SKM-1 treated with dmso at 0.1 percent for 144 hours (cell line): ENCODE measurements at regions not wholly inside any gene's neighbourhood (a gene's known extent, or its start where the extent isn't known, plus 50 kb on each side); places are given as distances from the start of the nearest gene placed in this dataset.
"Not testable (repeated sequence)": the region's sequence is repeated elsewhere in the genome, so short reads cannot be mapped to it uniquely, and the experiment has no call there.

Source experiments
- DNase-seq: peaks from one replicate; lab custom pipeline; 2025; ENCODE audit not compliant: unreplicated experiment; lab: John Stamatoyannopoulos, UW

DNA sequence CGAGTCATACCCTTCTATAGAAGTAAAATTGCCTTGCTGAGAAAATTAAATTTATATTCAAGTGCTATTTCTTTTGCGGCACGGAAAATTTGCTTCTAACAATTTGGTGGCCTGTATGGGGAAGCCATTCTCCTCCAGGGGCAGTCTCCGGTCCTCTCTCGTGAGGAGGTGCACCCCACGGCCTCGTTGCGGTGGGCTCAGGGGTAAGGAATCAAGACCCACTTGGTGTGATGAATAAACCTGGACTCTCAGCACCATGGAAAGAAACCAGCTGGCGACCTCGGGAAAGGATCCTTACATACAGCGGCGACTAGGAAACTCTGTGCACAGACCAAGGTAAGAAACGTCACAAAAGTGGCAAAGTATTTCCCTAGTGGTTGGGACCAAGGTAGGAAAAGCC lies 252.9 kb downstream of the DPY19L2 start:
- no peak for DNase-seq

DNA sequence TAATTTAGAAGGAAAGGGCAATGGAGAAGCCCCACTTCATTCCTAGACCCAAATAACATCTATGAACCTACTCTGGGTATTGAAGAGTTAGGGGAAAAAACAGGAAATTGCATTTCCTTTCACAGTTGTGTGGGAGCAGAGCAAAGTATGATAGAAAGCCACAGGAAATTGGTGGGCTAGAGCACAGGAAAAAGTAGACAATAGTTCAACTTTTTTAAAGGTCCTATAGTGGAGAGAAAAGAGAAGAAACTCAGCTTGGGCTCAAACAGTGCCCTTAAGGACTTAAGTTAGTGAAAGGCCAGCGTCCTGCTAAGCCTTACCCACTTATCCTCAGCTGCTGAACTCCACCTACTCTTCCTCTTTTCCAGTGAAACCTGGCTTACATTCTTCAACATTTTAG lies 258.1 kb downstream of the DPY19L2 start:
- peak; percentile 45 for DNase-seq

DNA sequence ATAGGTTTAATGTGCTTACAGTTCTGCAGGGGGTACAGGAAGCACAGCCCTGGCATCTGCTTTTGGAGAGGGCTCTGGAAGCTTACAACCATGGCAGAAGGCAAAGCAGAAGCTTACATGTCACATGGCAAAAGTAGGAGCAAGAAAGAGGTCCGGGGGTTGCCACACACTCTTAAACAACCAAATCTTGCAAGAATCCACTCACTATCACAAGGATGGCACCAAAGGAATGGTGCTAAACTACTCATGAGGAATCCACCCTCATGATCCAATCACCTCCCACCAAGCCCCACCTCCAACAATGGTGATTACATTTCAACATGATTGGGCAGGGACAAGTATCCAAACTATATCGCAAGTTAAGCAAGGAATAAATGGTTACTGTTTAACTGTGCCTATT lies 255.8 kb upstream of the AVPR1A start:
- no peak for DNase-seq

DNA sequence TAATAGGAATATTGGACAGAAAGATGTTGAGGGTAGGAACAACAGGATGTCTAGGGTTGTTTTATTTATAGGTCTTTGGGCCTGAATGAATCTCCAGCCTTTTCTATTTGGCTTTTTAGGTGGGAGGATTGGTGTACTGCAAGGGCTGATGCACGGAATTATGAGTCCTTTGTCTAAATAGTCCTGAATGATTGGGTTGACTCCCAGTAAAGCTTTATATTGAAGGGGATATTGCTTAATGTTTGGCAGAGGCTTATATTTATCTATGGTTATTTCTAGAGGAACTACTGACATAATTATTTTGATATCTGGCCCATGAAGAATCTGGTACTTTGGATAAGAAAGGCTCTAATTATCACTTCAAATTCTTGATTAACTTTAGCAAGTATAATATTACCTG lies 253.6 kb upstream of the AVPR1A start:
- no peak for DNase-seq

DNA sequence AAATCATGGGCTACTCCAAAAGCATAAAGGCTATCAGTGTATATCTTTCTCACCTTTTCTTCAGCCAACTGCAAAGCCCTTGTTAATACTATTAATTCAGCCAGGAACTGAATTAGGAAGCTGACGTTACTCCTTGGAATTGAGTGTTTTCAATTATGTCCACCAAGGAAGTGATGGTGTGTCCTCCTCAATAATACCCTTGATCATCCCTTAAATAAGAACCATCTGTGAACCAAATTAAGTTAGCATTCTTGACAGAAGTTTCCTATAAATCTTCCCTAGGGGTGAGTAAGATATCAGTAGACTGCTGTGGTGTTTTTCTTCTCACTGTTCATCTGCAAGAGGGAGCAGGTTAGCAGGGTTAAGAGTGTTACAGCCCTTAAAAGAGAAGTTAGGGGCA lies 252.3 kb upstream of the AVPR1A start:
- DNase-seq, result no peak

DNA sequence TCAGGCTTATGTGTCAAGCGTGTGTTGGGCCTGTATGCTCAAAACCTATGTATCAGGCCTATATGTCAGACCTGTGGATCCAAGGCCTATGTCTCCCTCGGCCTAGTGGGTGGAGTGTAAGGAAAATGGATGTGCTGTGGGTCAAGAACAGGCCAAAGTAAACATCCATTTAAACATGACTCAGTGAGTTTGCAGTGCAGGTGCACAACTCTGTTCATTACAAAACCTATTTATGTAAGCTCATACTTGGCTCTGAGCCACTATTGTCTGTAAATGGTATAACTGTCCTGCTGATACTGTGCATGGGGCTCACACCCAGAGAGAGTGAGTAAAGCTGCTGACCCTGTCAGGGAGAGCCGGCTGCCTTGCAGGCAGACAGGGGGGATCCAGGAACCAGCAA lies 249.7 kb upstream of the AVPR1A start:
- no peak for DNase-seq

DNA sequence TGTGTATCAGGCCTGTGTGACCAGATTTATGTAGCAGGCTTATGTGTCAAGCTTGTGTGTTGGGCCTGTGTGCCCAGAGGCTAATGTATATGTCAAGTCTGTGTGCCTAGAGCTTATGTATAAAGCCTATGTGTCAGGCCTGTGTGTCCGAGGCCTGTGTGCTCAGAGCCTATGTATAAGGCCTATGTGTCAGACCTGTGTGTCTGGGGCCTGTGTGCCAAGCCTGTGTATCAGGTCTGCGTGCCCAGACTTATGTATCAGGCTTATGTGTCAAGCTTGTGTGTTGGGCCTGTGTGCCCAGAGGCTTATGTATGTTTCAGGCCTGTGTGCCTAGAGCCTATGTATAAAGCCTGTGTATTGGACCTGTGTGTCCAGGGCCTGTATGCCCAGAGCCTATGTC lies 249.3 kb upstream of the AVPR1A start:
- no peak for DNase-seq

DNA sequence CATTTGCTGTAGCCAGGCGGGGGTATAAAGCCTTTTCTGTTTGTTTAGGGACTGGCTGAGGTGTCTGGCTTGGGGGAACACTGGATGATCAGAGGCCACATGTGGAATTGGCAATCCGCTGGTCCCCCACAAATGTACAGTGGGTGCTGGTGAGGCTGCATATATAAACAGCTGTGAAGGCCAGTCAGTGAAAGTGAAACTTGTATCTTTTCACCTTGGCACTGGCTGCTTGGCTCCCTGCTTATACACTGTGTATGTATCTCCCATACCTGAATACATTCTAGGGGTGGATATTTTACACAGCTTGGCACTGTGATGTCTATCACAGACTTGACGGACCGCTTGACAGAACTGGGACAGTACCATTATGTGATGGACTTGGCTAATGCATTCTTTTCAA lies 246.8 kb upstream of the AVPR1A start:
- no peak for DNase-seq

DNA sequence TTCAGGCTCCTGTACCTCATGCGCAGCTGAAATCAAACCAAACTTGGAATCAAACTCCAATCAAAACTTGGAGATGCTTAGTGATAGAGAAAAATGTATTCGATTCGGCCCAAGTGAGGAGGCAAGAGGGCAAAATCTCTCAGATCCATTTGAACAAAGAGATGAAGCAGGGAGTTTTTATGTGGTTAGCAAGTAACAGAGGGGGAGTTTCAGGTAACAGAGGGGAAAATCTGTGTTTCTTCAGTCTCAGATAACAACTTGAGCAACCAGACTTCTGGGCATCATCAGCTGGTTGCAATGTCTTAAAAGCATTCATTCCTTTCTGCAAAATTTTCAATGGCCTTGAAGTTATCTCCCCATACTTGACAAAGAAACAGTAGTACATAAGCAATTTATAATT lies 245.1 kb upstream of the AVPR1A start:
- no peak for DNase-seq

DNA sequence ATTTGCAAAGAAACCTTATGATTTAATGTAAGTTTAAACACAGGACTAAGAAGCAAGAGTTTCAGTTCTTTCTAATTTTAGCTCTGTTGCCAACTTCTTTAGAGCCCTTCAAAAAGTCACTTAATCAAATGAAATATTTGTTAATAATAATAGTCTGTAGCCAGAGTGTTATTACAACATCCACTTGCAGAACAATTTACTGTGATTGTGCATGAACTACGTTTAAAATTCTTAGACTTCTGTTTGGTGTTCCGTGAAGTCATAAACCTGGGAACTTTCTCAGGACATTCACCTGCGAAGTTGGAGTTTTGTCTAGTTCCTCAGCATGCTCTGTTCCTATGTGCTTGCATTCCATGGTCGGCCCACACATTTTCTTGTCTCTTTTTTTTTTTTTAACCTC lies 244.0 kb upstream of the AVPR1A start:
- DNase-seq, result no peak

DNA sequence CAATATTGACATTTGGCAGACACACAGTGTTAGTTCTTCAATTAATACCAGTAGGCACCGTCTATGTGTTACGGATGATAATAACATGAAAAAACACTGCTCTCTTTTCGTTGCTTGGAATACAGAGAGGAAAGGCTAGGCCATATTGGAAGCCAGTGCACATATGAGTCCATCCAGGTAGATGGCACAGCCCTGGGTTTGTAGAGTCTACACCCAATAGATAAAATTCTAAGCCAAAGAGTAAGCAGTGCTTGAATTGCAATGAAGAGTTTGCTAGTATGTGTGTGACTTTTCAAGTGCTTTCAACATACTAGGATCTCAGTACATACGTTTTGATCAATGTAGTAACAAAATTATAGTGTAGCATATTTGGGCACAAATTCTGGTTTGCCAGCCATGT lies 243.3 kb upstream of the AVPR1A start:
- no peak for DNase-seq

DNA sequence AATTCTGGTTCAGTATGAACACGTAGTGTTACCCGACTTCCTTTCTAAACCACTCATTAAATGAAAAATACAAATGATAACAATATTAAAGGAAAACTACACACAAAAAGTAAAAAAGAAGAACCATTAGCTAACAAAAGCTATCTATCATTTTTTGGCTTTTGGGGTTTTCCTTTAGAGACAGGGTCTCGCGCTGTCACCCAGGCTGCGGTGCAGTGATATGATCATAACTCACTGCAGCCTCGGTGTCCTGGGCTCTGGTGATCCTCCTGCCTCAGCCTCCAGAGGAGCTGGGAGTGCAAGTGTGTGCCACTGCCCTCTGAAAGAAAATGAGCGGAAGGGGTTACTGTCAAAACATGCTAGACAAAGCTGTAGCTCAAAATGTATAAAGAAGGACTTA lies 238.2 kb upstream of the AVPR1A start:
- no peak for DNase-seq

DNA sequence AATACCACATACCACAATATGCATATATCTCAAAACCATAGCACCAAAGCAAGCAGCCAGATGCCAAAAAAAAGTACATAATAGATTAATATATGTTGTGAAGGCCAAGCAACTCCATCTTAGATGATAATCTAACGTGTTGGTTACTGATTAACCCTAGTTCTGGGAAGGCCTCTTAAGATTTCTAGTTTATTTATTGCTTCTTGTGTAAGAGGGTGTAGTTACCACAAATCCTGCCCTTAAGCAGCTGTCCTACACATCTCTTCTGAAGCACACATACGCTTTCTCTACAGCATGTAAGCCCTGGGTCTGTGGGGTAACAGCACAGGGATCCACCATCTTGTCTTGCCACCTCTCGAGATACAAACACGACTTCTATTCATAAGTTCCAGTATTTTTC lies 236.8 kb upstream of the AVPR1A start:
- DNase-seq, result no peak

DNA sequence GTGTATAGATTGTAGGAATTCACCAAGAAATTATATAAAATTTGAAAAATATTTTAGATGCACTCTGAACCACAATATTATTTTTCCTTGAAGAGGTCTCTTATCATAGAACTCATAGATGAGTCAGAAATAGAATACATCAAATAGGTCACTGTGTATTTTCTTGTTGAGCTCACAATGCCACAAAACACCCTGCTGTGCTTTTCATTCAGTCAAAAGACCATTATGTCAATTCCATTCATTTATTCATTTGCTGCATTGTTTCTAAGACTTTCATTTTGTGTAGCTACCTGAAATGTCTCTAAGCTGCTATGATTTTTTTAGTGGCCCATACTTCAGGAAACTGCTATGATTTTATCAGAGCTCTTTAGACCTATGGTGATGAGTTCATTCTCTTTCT lies 231.9 kb upstream of the AVPR1A start:
- DNase-seq, result no peak

DNA sequence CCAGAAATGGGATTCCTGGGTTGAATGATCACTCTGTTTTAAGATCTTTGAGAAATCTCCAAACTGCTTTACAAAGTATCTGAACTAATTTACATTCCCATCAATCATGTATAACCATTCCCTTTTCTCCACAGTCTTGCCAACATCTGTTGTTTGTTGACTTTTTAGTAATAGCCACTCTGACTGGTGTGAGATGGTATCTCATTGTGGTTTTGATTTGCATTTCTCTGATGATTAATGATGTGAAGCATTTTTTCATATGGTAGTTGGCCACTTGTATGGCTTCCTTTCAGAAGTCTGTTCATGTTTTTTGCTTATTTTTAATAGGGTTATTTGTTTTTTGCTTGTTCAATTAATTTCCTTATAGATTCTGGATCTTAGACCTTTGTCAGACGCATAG lies 211.8 kb upstream of the AVPR1A start:
- no peak for DNase-seq

DNA sequence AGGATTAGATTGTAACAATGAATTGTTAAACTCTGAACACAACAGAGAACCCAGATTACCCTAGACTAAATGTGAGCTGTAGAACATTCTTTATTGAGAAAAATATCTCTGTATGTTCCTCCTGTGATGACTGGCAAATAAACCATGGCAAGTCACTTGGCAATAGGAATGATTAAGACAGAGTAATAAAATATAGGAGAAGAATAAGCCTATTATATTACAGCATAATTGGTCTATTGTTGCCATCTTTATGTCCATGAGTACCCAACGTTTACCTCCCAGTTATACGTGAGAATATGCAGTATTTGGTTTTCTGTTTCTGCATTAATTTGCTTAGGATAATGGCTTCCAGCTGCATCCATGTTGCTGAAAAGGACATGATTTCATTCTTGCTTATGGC lies 211.2 kb upstream of the AVPR1A start:
- no peak for DNase-seq

DNA sequence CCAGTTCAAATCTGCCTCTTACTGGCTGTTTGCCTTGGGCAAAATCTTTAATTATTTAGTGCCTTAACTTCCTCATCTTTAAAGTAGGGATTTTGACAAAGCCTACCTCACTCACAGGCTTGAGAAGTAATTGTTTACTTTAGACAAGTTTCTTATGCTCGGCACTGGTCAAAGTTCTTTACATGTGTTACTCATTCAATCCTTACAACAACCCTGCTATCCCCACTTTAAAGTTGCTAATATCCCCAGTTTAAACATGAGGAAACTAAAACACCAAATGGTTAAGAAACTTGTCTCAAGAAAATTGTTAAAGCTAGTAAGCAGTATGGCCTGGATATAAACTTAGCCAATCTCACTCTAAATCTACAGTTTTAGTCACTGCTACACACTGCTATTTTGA lies 204.0 kb upstream of the AVPR1A start:
- DNase-seq, result no peak

DNA sequence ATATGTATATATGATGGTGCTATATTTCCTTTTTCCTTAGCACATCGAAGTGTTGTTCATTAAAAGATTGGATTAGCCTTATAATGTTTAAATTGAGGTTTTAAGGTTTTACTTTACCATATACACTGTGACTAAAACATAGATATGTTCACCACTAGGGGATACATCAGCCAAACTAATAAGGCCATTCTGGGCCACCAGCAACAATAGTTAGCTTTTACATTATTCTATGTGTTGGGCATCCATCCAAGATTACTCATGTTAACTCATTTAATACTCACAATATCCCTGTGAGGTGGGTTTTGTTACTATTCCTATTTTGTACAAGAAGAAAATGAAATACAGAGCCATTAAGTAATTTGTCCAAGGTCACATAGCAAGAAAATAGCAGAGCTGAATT lies 202.6 kb upstream of the AVPR1A start:
- no peak for DNase-seq

DNA sequence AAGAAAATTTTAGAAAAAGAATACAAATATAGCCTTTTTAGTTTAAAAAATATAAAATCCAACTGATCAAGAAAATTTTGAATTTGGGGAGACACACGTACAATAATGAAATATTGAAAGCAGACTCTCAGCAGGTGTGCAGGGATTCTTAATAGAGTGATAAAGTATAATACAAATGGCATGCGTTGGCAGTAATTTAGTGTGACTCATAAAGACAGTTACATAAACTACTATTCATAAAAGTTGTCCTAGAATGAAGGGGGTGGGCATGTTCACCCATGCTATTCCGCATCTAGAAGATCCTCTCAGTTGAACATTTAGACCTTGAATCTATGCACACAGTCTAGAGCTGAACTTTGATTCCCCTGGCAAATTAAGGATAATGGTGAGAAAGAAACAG lies 200.4 kb upstream of the AVPR1A start:
- DNase-seq, result no peak

DNA sequence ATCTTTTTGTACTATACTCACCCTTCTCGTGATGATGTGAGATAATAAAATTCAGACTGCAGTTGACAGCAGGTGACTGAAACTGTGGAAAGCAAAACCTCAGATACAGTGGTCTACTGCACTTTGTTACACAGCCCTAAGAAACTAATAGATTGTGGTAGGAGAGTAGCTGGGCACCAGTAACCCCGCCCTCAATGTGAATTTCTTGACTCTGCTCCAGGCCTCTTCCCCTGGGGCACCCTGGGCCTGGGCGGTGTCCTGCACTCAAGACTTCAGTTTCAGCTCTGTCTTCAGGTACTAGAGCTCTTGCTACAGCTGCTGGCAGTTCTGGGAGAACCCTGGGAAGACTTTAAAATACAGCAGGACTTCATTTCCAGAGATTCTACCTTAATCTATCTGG lies 197.6 kb upstream of the AVPR1A start:
- no peak for DNase-seq

DNA sequence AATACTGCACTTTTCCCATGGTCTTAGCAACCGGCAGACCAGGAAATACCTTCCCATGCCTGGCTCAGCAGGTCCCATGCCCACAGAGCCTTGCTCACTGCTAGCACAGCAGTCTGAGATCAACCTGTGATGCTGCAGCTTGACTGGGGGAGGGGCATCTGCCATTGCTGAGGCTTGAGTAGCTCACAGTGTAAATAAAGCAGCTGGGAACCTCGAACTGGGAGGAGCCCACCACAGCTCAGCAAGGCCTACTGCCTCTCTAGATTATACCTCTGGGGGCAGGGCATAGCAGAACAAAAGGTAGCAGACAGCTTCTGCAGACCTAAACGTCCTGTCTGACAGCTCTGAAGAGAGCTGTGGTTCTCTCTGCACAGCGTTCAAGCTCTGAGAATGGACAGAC lies 186.2 kb upstream of the AVPR1A start:
- not testable (repeated sequence) for DNase-seq

DNA sequence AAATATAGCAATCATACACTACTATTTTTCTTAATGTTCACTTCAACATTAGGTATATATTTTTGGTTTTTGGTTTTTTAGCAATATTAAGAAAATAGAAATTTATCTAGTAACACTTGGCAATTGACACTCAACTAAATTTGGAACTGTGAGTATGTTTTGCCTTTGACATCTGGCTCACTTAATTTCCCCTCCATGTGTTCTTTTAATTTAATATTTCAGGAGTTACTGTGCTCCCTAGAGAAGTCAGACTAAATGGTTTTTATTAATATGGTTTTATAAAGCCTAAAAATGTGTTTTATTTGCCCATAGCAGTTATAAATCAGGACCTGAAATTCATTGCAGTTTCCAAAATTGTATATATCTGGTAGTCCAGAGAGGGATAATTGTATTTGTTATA lies 175.3 kb upstream of the AVPR1A start:
- DNase-seq, result no peak

DNA sequence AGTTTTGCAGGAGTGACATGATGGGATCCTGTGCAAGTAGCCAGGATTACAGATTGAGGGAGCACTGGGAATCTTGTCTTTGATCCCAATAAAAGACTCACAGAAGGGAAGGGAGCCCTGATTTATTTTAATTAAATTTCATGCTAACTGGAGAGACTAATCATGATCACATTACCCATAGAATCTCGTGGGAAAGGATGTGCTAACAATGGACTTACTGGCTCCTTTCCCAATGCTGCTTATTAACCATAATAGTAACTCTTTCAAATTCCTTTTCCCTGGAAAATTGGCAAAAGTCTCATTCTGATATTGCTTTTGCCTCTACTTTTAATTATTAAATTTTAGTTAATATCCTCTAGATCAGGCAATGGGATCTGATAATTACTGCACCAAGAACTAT lies 174.8 kb upstream of the AVPR1A start:
- no peak for DNase-seq

DNA sequence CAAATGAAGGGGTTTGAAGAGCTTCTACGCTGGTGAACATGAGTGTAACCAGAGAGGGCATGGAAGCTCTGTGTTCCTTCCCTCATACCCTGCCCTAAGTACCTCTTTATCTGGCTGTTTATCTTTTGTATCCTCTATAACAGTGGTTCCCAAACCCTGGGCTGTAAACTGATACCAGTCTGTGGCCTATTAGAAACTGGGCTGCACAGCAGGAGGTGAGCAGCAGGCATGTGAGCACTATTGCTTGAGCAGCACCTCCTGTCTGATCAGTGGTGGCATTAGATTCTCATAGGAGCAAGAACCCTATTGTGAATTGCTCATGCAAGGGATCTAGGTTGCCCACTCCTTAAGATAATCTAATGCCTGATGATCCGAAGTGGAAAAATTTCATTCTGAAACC lies 172.9 kb upstream of the AVPR1A start:
- DNase-seq, result no peak
